ENCODE measurements at regions not wholly inside any gene's neighbourhood (a gene's known extent, or its start where the extent isn't known, plus 50 kb on each side); places are given as distances from the start of the nearest gene placed in this dataset.

DNA sequence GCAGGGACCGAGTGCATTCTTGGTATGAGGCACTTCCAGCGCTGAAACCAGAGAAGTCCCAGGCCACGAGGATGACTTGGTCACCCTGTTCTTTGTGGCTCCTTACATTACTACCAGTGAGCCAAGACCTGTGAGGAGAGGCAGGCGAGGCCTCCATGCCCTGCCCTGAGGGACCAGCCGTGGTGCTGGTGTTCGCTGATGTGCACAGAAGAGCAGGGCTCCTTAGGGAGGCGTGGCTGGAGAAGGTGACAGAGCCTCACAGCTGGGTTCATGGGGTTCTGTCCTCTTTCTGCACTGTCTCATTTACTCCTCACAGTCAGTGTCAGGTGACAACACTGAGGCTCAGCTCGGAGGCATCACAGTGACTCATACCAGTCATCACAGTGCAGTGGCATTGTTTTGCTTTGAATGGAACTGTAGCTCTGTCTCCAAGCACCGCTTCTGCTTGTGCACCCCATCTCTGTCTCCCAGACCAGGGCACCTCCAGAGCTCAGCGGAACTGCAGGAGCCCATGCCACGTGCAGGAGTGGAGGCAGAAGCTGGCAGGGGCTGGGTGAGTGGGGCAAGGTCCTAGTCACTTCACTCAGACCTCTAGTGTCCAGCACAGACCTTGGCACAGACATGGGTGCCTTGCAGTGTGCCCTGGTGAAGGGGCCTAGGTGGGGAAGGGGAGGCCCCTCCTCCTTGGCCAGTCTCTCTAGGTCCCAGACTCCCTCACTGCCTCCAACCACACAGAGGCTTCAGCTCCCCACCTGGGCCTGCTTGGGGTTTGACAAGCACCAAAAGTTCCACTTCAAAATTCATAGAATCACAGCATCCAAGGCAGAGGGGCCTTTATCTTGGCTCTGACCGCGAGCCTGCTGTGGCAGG is 310.9 kb downstream of the MATN1 start:
- DNase-seq (ENCODE audit: extremely low read depth, low read depth) = no peak

DNA sequence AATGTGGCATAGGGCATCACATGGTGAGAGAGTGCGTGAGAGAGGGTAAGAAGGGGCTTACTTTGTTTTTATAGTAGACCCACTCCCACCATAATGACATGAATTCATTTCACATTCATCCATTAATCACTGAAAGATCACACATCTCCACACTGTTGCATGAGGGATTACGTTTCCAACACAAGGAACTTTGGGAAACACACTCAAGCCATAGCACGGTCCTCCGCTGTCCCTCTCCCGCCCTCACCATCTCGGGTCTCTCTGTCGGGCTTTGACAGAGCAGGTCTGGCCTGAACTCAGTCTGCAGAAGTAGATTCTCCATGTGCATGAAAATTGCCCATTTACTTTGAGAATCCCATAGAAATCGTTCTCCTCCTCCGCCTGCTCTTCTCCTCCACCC is 312.2 kb downstream of the MATN1 start:
- DNase-seq (ENCODE audit: extremely low read depth, low read depth) = no peak

DNA sequence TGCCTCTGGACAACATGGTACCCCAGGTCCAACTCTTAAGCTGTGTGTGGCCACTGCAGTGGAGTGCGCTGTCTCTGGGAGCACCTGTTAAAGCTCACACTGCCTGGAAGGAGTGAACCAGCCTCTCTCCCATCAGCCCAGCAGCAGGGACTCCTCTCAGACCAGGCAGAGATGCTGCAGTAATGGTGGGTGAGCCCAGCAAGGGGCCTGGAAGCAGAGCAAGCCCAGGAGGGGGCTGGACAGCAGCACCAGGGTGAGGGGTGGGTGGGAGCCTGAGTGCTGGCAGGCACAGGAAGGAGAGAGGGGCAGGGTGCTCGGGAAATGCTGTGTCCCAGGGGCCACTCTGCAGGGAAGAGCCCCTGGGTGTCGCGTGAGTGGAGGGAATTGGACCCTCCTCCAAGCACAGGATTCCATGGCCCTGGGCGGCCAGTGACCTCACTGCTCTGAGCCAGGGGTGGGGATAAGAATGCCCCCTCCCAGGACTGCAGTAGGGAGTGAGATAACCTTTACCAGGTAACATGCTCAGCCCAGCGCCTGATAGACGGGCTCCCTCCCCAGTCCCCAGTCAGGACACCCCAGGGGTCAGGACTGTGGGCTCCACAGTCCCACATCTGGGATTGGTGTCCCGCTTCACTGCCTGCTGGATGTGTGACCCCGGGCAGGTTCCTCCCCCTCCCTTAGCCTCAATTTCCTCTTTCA is 313.1 kb downstream of the MATN1 start:
- no peak for DNase-seq (ENCODE audit: extremely low read depth, low read depth)

DNA sequence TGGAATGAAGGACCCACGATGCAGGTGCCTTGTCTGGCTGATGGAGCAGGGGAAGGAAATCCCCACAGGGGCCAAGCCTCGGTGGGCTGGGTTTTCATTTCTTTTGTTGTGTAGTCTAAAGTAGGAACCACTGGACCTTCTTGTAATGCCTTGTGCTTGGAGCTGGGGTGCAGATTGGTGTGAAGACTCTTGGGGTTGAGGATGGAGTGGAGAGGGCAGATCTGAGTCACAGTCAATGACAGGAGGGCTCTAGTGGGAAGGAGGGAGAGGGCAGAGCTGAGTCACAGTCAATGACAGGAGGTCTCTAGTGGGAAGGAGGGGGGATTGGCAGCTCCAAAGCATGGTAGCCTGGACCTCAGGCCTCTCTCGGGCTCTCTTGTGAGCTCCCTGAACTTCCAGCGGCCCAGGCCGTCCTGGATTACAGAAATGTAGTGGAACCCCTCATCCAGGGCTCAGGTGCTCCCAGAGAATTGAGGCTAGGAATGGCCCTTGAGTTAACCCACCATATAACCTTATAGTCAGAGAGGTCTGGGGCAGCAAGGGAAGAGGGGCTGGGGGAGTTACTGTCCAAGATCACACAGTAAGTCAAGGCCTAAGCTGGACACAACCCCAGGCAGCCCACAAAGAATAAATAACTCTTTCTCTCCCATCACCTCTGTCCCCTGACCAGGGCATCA is 313.8 kb downstream of the MATN1 start:
- no peak for DNase-seq (ENCODE audit: extremely low read depth, low read depth)

DNA sequence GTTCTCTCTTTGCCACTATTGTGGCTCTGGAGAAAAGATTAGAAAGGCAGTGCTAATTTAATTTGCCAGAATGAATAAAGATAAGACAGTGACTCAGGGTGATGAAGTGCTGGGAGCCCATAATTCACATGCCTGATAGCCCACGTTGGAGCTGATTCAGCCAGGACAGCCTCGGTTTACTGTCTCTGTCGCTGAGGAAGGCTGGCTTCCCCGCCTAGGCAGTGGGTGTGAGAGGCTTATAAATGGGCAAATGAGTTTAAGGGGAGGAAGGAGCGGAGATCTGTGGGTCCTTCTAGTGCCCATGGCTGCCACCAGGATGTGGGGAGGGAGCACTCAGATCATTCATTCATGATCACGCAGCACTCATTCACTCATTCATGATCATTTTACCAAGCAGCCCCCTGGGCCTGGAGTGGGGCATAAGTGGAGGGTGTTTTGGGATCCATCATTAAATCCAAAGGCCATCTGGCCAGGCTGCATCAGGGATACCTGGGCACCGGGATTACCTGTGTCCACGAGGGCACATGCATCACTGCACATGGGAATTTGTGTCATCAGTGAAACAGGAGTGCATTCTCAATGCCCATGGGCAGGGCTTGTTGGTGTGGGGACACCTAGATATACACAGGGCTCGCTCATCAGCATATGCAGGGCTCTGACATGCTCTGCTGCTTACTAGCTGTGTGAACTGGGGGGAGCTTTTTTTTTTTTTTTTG is 315.4 kb downstream of the MATN1 start:
- DNase-seq (ENCODE audit: extremely low read depth, low read depth) = no peak

DNA sequence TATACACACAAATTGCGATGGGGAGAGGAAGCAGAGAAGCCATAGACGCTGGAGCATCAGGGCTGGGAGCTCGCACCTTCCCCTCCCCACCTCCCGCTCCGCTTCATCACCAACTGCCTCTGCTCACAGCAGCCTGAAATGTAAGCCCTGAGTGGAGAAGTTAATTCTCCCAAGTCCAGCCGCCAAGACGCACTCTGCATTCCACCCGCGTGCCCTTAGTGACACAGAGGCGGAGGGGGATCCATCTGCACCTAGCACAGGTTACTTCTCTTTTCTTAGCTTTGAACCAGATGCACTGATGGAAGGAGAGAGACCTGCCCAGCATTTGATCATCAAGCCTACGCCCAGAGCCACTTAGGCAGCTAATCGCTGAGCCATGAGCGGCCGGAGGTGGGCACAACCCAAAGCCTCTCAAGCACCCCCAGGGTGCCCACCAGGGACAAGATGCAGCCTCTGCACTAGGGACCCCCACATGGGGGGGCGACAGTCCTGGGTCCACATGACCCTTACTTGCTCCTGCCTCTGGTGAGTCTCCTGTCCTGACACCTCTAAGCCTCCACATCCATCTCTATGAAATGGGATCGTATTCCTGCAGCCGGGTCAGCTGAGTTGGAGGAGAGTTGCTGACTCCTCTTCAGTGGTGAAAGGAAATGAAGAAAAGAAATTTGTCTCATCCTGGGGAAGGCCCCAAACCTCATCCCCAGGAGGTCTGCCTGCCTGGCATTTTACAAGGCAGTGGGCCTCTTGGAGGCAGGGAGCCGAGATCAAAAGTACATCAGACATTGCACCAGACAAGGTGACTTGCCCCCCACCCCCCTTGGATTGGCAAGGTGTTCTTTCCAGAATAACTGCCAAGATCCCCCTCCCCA is 316.2 kb downstream of the MATN1 start:
- no peak for DNase-seq (ENCODE audit: extremely low read depth, low read depth)

DNA sequence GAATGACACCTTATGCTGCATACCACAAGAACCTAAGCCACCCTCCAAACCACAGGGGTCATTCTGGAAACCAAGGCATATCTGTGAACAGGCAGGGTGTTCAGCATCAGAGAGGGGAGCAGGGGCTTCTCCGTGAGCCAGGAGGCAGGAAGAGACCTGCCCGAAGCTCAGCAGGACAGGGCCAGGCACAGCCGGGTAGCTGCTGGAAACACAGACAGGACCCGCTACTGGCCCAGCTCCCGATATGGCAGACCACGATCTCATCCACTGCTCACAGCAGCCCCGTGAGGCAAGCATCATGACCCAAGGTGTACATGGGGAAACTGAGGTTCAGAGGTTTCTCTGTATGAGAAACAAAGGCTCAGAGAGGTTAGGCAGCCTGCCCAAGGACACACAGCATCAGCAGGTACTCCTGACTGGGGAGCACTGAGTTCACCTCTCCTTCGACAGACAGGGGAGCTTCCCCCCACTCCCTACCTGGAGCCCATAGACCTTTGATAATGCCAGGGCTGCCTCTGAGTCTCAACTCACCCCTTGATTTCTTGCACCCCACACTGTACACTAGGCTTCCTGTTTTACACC is 317.7 kb downstream of the MATN1 start:
- no peak for DNase-seq (ENCODE audit: extremely low read depth, low read depth)

DNA sequence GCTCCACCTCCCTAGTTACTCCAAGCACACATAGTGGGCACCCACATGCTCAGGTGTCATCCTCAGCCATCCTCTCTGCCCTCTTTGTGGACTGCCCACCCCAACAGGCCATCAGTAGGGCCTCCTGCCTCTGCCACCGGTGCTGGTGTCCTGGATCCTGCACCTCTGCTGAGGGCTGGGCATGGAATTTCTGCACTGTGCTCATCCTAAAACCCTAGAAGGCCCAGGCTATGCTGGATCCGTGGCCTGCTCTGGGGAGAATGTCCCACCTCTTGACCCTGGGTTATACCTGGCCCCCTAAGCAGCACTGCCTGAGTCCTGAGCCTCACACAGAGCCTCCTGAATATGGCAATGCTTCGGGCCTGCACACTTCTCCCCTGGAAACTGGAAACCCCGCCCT is 318.3 kb downstream of the MATN1 start:
- DNase-seq (ENCODE audit: extremely low read depth, low read depth) = no peak

DNA sequence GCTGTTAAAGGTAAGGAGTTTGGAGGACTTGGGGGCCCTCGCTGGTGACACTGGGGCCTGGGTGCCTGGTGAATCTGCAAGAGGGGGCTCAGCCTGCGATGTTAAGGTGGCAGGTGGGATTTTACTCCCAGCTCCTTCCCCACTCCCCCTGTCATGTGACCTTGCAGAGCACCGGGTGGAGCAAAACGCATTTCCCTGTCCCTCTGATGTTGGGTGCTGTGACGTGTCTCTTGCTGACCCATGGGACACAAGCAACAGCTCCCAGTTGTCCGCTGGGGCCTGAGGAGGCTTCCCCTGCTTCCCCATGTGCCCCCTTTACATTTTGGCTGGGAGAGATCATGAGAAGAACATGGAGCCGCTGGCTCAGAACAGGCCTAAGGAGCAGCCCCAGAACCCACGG is 319.0 kb downstream of the MATN1 start:
- DNase-seq (ENCODE audit: extremely low read depth, low read depth) = no peak

DNA sequence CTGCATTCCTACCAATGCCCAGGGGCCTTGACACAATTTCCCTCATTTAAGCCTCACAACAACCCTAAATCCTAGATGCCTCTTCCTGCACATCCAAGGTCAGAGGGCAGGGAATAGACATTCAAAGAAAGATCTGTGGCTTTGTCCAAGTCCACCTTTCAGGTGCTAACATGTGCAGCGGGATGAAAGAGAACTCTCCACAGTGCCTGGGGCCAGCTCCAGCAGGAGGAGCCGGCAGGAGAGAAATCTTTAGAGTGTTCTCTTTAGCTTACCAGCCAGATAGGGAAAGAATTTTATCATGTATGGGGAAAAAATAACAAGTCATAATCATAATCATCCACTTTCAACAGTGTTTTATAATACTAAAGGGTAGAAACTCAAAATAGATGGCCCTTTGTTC is 319.7 kb downstream of the MATN1 start:
- DNase-seq (ENCODE audit: extremely low read depth, low read depth) = no peak

DNA sequence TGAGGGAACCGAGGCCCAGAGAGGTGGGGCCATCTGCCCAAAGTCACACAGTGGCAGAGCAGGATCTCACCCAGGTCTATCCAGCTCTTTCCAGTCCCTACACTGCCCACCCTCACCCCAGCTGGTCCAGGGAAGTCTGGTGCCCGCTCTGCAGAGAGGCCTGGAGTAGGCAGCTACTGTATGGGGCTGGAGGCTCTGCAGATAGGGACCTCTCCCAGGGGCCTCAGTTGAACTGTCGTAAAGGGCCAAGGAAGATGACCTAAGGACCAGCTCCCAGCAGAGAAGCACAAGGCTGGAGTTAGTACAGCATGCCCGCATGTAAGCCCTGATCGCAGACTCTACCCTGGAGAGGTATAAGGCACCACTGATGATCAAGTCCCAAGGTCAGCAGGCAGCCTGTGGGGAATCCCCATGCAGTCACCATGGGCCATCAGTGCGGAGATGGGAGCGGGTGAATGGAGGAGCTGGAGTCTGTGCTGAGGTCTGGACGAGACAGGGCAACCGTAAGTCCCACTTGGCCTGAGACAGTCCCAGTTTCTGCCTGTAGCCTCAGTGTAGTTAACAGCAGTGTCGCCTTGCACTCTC is 320.2 kb downstream of the MATN1 start:
- DNase-seq (ENCODE audit: extremely low read depth, low read depth) = no peak

DNA sequence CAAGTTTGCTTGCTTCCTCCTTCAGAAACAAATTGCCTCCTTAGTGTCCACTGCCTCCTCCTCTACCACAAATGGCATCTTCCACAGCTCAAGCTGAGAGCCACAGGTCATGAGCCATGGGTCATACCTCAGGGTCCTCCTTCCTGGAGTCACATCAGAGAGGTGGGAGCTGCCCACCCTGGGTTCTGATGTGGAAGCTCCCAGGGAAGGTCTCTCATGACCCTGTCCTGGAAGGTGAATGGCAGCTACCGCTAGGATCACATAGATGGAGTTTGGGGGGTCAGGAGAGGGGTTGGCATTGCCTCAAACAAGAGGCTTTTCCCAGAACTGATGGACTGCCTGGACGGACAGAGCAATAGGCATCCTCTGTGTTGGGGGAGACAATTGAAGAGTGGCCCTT is 321.4 kb downstream of the MATN1 start:
- no peak for DNase-seq (ENCODE audit: extremely low read depth, low read depth)

DNA sequence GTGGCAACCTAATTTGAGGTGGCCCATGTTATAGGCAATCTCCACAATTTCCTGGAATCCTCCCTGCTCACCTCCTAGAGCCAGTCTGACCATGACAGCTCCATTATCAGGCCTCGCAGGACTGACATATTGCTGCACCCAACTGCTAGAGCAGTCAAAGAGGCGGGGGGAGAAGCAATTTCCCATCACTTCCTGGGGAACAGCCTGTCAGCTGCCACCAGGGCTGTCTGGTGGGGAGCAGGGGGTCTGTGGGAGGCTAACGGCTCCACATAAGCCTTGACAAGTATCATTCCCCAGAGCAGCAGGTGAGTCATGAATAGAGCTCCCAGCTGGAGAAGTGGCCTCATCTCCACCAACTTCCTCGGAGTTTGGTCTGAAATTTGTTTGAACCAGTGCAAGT is 322.9 kb downstream of the MATN1 start:
- DNase-seq (ENCODE audit: extremely low read depth, low read depth) = no peak

DNA sequence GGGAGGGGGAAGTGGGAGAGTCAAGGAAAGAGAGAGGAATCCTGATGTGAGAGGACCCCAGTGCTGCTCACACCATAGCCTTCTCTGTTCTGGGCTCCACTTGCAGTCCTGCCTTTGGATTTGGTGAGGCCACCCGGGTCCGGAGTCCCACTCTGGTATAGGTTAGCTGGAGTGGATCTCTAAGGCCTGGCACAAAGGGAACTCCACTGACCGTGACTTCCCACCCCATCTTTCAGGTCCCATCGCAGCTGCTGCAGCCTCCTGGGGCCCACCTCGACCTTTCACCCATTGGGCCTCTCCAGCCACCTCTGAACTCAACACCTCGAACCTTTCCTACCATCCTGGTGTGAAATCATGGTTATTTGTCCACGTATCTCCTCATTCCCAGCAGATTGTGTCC is 324.4 kb downstream of the MATN1 start:
- DNase-seq (ENCODE audit: extremely low read depth, low read depth) = no peak

DNA sequence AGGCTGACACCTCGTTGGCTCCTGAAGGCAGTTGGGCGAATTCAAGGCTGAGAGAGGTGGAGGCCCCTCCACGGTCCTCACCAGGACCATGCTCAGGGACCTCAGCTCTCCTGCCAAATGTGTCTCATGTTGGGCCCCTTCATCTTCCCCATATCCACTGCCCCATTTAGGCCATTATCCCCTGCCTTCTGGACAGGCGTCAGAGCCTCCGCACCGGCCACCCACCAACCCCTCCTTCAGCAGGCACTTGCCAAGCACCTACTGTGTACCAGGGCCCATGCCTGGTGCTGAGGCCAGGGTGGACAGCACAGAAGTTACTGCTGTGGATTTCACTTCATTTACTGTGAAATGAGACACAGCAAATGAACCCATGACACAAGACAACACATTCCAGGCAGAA is 325.8 kb downstream of the MATN1 start:
- DNase-seq (ENCODE audit: extremely low read depth, low read depth) = no peak

DNA sequence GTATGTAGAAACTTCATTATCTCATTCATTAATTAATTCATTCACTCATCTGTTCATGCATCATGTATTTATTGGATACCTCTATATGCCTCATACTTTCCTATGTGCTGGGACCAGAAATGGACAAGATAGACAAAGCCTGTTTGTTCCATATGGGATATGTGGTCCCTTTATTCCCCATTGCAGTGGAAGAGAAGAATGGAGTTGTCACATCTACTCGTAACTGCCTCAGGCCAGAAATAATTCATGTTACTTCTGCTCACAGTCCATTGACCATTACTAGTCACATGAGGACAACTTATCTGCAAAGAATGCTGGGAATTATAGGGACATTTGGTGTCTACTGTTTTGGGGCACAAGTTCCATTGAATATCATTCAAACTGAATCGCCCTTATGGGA is 327.8 kb downstream of the MATN1 start:
- no peak for DNase-seq (ENCODE audit: extremely low read depth, low read depth)

DNA sequence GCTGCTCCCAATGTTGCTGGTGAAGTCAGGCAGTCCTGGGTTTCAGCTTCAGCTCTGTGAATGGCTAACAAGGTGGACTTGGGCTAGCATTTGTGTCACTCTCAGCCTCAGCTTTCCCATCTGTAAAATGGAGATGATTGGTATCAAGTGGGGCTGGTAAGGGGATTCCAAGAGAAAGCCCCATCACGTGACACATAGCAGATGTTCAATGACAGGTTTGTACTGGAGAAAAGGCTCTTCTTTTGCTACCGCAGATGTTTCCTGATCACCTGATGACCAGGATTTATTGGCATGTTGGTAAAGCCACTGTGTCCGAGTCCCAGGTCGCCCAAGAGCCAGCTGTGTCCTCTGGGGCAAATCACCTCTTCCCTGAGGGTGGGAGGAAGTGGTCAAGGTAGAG is 335.0 kb downstream of the MATN1 start:
- no peak for DNase-seq (ENCODE audit: extremely low read depth, low read depth)

DNA sequence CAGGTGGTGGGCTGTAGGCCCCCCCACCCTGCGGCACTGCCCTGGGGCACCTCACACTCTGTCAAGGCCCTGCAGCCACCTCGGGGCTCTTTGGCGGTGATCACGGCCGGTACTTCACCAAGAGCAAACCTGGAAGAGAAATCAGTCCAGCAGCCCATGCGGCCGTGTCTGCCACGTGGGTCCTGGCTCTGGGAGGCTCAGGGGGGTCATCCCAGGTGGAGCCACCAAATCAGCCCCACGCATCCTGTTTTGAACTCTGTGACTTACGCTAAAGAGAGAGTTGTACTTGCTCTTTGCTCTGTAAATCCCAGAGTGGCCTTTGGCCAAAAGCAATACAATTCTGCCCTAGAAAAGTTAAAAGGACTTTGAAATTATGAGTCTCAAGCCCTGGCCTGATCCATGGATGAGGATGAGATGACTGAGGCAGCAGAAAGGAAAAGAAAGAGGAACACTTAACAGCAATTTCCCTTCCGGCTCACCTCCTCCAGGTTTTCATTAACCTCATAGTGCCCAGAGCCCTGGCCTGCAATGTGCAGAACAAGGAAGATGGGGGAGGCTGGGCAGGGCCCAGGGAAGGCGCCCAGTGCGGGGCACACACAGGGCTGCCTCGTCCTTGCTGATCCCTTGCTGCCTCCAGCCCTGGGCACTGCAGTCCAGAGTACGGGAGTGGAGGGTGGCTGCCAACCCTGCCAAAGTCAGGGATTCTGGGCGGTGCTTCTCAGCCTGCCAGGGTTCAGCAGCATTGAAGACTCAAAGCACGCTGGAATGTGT is 337.0 kb downstream of the MATN1 start:
- no peak for DNase-seq (ENCODE audit: extremely low read depth, low read depth)

All from NCI-H460 (cell line).